Spleen (tissue), 11 donors: ENCODE measurements at regions not wholly inside any gene's neighbourhood (a gene's known extent, or its start where the extent isn't known, plus 50 kb on each side); places are given as distances from the start of the nearest gene placed in this dataset.

ENCODE experiments used
- DNase-seq: peaks from one replicate; pipeline ENCODE4 v3.0.0-alpha.2; 2020
- H3K27ac ChIP-seq, 8 donors: fragments of 200-600 bp; sonication (generic) in 7 of 8; 1 replicate in 4 of 8; 2 replicates in 4 of 8; pipeline versions ENCODE4 v1.5.0 to v1.8.0; 2016 to 2021; ENCODE audit warnings: inconsistent platforms in 4 of 8, mild to moderate bottlenecking in 4 of 8, moderate library complexity in 1 of 8
- H3K27me3 ChIP-seq, 7 donors: fragments of 200-600 bp; sonication (generic) in 6 of 7; replicated peaks in 1 of 7; 1 replicate in 4 of 7; 2 replicates in 3 of 7; pipeline versions ENCODE4 v1.5.0 to v1.8.0; 2016 to 2021; ENCODE audit warnings: inconsistent platforms in 3 of 7, mild to moderate bottlenecking in 1 of 7
- H3K36me3 ChIP-seq, 6 donors: fragments of 200-600 bp; sonication (generic) in 5 of 6; 1 replicate in 4 of 6; 2 replicates in 2 of 6; pipeline versions ENCODE4 v1.5.0 to v1.8.0; 2016 to 2021; ENCODE audit warnings: inconsistent platforms in 2 of 6
- H3K4me1 ChIP-seq, 6 donors: fragments of 200-600 bp; sonication (generic) in 5 of 6; 1 replicate in 3 of 6; 2 replicates in 3 of 6; pipeline versions ENCODE4 v1.5.0 to v1.8.0; 2016 to 2021; ENCODE audit warnings: inconsistent platforms in 3 of 6
- H3K4me3 ChIP-seq, 8 donors: fragments of 200-600 bp; sonication (generic) in 7 of 8; 1 replicate in 4 of 8; 2 replicates in 4 of 8; pipeline versions ENCODE4 v1.5.0 to v1.8.0; 2016 to 2021; ENCODE audit warnings: inconsistent platforms in 4 of 8, mild to moderate bottlenecking in 4 of 8, moderate library complexity in 2 of 8
- H3K9me3 ChIP-seq, 8 donors: fragments of 200-600 bp; sonication (generic) in 7 of 8; 1 replicate in 4 of 8; 2 replicates in 4 of 8; pipeline versions ENCODE4 v1.5.0 to v1.8.0; 2016 to 2021; ENCODE audit warnings: inconsistent platforms in 4 of 8
- POLR2A ChIP-seq, 3 donors: fragments of 450-650 bp; IDR thresholded peaks; one replicate each; pipeline ENCODE4 v1.5.1; 2017; ENCODE audit warnings: antibody characterized with exemption in 3 of 3, mild to moderate bottlenecking in 1 of 3
- POLR2AphosphoS5 ChIP-seq, 3 donors: sonication (generic); formaldehyde crosslinking; IDR thresholded peaks; one replicate each; pipeline ENCODE4 v1.5.1; 2017; ENCODE audit warnings: antibody characterized with exemption in 3 of 3
- WGBS, 5 donors: extraction: QIAGEN DNeasy Blood & Tissue Kit in 3 of 5; methylation state at CpG; one replicate each; pipeline versions ENCODE4 v1.1.5 to v1.1.7; 2013 to 2018; 5-methylcytosine and 5-hydroxymethylcytosine counted together
- intact Hi-C: fragments of 100-400 bp; cut with DNase I; formaldehyde crosslinking; loops from one replicate; pipeline ENCODE4 v1.15.0; 2023; ENCODE audit warnings: low total_unique reads
- TF ChIP-seq, protein P1 (sequence below), 11 experiments: fragments of 200-600 bp in 7 of 11; fragments of 450-650 bp in 4 of 11; sonication (generic) in 4 of 11; IDR thresholded peaks in 8 of 11; conservative IDR thresholded peaks in 3 of 11; 1 replicate in 7 of 11; 2 replicates in 4 of 11; pipeline versions ENCODE4 v1.4.0 to v1.8.0; 2016 to 2021; ENCODE audit warnings: antibody characterized with exemption in 11 of 11, inconsistent platforms in 4 of 11, mild to moderate bottlenecking in 1 of 11
- donor health status: healthy with polysubstance abuse.
- donor health status: DM: no; HTN: no; CAD: no; lungs with moderate emphysema.
- donor health status: DM: no; HTN: no; CAD: no.
- donor health status: Bipolar disorder and iron deficiency.
- donor health status: healthy.
- donor health status: DM: no; HTN: no; CAD: no.
- donor health status: DM: yes; HTN: yes; CAD: no.

DNA sequence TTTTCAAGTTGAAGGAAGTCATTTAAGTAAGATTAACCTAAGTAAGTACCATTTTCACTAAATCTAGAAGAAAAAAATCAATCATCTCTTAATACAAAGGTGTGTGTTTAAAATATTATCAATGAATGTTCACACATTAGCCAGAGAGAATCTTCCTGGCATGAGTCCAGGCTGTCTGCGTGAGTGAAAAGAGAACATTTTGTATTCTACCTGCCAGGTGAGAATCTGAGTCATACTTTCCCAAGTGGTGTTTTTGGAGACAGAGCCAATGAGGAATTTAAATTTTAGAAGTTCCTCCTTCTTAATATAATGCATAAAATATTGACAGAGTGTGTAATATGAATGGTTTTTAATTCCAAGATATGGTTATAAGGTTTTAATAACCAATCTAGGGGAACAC is 371.8 kb upstream of the NR3C2 start:
- H3K27ac ChIP-seq = no peak overlapping the region
- peaks cover 0 to 11% (median 5%) of the 10 kb centered on the region in 8 donors for H3K9me3 ChIP-seq
- no peak overlapping the region for H3K4me3 ChIP-seq
- TF ChIP-seq POLR2A (IDR thresholded peaks at IDR 0.05) = no peak
- TF ChIP-seq, protein P1, sequence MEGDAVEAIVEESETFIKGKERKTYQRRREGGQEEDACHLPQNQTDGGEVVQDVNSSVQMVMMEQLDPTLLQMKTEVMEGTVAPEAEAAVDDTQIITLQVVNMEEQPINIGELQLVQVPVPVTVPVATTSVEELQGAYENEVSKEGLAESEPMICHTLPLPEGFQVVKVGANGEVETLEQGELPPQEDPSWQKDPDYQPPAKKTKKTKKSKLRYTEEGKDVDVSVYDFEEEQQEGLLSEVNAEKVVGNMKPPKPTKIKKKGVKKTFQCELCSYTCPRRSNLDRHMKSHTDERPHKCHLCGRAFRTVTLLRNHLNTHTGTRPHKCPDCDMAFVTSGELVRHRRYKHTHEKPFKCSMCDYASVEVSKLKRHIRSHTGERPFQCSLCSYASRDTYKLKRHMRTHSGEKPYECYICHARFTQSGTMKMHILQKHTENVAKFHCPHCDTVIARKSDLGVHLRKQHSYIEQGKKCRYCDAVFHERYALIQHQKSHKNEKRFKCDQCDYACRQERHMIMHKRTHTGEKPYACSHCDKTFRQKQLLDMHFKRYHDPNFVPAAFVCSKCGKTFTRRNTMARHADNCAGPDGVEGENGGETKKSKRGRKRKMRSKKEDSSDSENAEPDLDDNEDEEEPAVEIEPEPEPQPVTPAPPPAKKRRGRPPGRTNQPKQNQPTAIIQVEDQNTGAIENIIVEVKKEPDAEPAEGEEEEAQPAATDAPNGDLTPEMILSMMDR (IDR thresholded peaks at IDR 0.05 in 8 of 11, conservative IDR thresholded peaks at IDR 0.05 in 3 of 11) = no peak
- TF ChIP-seq POLR2AphosphoS5 (IDR thresholded peaks at IDR 0.05) = no peak
- no peak for DNase-seq
- H3K27me3 ChIP-seq = no peaks in the 10 kb centered on the region
- H3K4me1 ChIP-seq = no peaks in the 10 kb centered on the region
- H3K36me3 ChIP-seq = no peaks in the 10 kb centered on the region
- 84 to 98% (median 86%) methylated on average over 1 of the region's 1 CpG for WGBS, 5 donors
- intact Hi-C loops = no loop called here

DNA sequence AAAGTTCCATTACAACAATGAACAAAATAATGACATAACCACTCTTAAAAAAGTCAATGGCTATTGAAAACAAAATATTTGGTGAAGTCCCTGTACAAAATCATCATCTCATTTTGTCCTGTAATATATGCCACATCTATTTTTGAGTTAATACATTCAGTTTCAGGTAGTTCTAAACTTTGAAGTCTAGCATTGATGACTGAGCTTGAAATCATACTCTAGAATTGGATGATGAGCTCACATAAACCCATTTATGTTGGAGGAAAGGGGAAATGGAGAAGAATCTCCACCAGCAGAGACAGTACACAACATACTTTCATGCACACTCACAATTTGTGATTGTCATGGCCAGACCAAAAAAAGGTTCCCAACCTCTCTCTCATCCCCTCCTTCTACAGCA is 371.1 kb upstream of the NR3C2 start:
- H3K27me3 ChIP-seq = no peaks in the 10 kb centered on the region
- intact Hi-C loops = no loop called here
- no peaks in the 10 kb centered on the region for H3K36me3 ChIP-seq
- no peak overlapping the region for H3K27ac ChIP-seq
- TF ChIP-seq POLR2AphosphoS5 (IDR thresholded peaks at IDR 0.05) = no peak
- TF ChIP-seq, protein P1 (IDR thresholded peaks at IDR 0.05 in 8 of 11, conservative IDR thresholded peaks at IDR 0.05 in 3 of 11) = no peak
- TF ChIP-seq POLR2A (IDR thresholded peaks at IDR 0.05) = no peak
- no peak overlapping the region for H3K4me3 ChIP-seq
- DNase-seq = no peak
- H3K9me3 ChIP-seq = peaks cover 0 to 11% (median 4%) of the 10 kb centered on the region in 8 donors
- no peaks in the 10 kb centered on the region for H3K4me1 ChIP-seq

DNA sequence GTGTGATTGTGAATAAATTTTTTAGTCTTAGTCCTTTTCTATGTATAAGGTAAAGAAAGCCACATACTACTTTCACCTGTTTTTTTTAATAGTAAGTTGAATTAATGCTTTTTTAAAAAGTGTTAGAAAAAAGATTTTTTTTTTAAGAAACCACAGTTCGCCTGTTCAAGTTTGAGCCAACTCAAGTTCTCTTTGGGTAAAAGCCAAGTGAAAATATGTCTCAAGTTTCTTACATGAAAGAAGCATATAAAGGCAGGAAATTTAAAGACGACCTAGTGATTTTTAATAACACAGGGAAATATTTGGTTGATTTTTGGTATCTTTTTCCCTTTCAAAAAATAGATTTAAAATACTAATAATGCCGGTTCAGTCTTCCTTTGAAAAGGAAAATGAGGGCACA is 369.9 kb upstream of the NR3C2 start:
- WGBS, 5 donors = 36 to 68% (median 57%) methylated on average over 3 of the region's 3 CpGs
- Histone ChIP-seq H3K27me3 (no peaks in the 10 kb centered on the region), H3K4me1 (no peaks in the 10 kb centered on the region), H3K27ac (no peak overlapping the region), H3K9me3 (peaks cover 0 to 11% (median 4%) of the 10 kb centered on the region in 8 donors), H3K36me3 (no peaks in the 10 kb centered on the region), H3K4me3 (no peak overlapping the region)
- intact Hi-C loops = no loop called here
- no peak for TF ChIP-seq POLR2A (IDR thresholded peaks at IDR 0.05)
- TF ChIP-seq, protein P1 (IDR thresholded peaks at IDR 0.05 in 8 of 11, conservative IDR thresholded peaks at IDR 0.05 in 3 of 11) = no peak
- TF ChIP-seq POLR2AphosphoS5 (IDR thresholded peaks at IDR 0.05) = no peak
- DNase-seq = no peak

DNA sequence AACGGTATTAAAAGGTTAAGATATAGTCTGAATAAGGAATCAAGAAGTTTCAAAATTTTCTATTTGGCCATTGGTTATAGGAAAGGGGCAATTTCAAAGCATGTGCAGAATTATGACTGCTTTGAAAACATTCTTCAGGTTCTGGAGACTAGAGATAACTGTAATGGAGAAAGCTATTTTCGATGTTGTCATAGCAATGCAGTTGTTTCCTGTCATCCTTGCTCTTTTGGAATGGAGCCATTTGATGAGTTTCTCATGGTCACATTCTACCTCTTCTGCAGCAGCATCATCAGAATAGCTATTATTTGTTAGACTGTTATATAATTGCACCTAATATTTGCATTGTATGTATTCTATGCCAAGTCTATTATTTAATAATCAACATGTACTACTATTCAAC is 368.2 kb upstream of the NR3C2 start:
- Histone ChIP-seq H3K27me3 (no peaks in the 10 kb centered on the region), H3K4me1 (no peaks in the 10 kb centered on the region), H3K27ac (no peak overlapping the region), H3K36me3 (no peaks in the 10 kb centered on the region), H3K9me3 (peaks cover 0 to 22% (median 4%) of the 10 kb centered on the region in 8 donors), H3K4me3 (no peak overlapping the region)
- intact Hi-C loops = no loop called here
- TF ChIP-seq POLR2AphosphoS5 (IDR thresholded peaks at IDR 0.05) (no peak), POLR2A (IDR thresholded peaks at IDR 0.05) (no peak)
- TF ChIP-seq, protein P1 (IDR thresholded peaks at IDR 0.05 in 8 of 11, conservative IDR thresholded peaks at IDR 0.05 in 3 of 11) = no peak
- no peak for DNase-seq
- 81 to 93% (median 86%) methylated on average over 2 of the region's 2 CpGs for WGBS, 5 donors
